PC-3 (cell line): ENCODE measurements at regions not wholly inside any gene's neighbourhood (a gene's known extent, or its start where the extent isn't known, plus 50 kb on each side); places are given as distances from the start of the nearest gene placed in this dataset.

Experiments used
- ATAC-seq: fragments of 200-7000 bp; cut with Tn5 transposase; 2 replicates; pipeline ENCODE4 v1.9.1; 2020; ENCODE audit warnings: mild to moderate bottlenecking, moderate library complexity
- BruUV-seq: library from RNA; stranded (reverse); fragments of 400-500 nt; replicated peaks from 2 replicates; lab custom pipeline; 2021; lab: Mats Ljungman, UMichigan
- CTCF ChIA-PET: fragments of 300-600 bp; sonication (Branson Sonifier 250); formaldehyde crosslinking; loops from one replicate; lab custom pipeline; 2022; ENCODE audit warnings: antibody characterized with exemption; lab: Charles Lee
- POLR2A ChIA-PET: fragments of 300-600 bp; sonication (Branson Sonifier 250); formaldehyde crosslinking; loops from one replicate; lab custom pipeline; 2022; ENCODE audit warnings: antibody characterized with exemption; ENCODE audit not compliant: unreplicated experiment; lab: Charles Lee
- DNase-seq: peaks from one replicate; pipeline ENCODE4 v3.0.0-alpha.2; 2015
- H2AFZ ChIP-seq: fragments of 300-600 bp; sonication (generic); 2 replicates; pipeline ENCODE4 v1.6.0; 2016; ENCODE audit warnings: antibody characterized with exemption, low read length
- H3F3A ChIP-seq: fragments of 300-600 bp; sonication (generic); one replicate; pipeline ENCODE4 v1.6.0; 2017; ENCODE audit warnings: antibody characterized with exemption, low read length, control low read depth, mild to moderate bottlenecking; ENCODE audit not compliant: unreplicated experiment
- H3K27ac ChIP-seq: fragments of 300-600 bp; sonication (generic); 2 replicates; pipeline ENCODE4 v1.5.1; 2016; ENCODE audit warnings: mild to moderate bottlenecking, low read length
- H3K27me3 ChIP-seq: fragments of 300-600 bp; sonication (generic); 2 replicates; pipeline ENCODE4 v1.6.1; 2016; ENCODE audit warnings: low read length, mixed read lengths
- H3K36me3 ChIP-seq: fragments of 300-600 bp; sonication (generic); 2 replicates; pipeline ENCODE4 v1.6.1; 2016; ENCODE audit warnings: low read depth, mixed run types, low read length, mixed read lengths
- H3K4me1 ChIP-seq: fragments of 300-600 bp; sonication (generic); 2 replicates; pipeline ENCODE4 v1.5.1; 2016; ENCODE audit warnings: low read length; ENCODE audit not compliant: insufficient read depth
- H3K4me2 ChIP-seq: fragments of 300-600 bp; sonication (generic); 2 replicates; pipeline ENCODE4 v1.6.0; 2016; ENCODE audit warnings: low read length
- H3K4me3 ChIP-seq: fragments of 300-600 bp; sonication (generic); 2 replicates; pipeline ENCODE4 v1.5.1; 2016; ENCODE audit warnings: mild to moderate bottlenecking, low read length, mixed read lengths
- H3K79me2 ChIP-seq: fragments of 300-600 bp; sonication (generic); 2 replicates; pipeline ENCODE4 v1.6.1; 2017; ENCODE audit warnings: low read length, mixed read lengths
- H3K9ac ChIP-seq: fragments of 300-600 bp; sonication (generic); 2 replicates; pipeline ENCODE4 v1.6.0; 2016; ENCODE audit warnings: mild to moderate bottlenecking, low read length
- H3K9me2 ChIP-seq: fragments of 300-600 bp; sonication (generic); replicated peaks from 2 replicates; pipeline ENCODE4 v1.6.1; 2016; ENCODE audit warnings: mixed run types, low read length, mixed read lengths
- H3K9me3 ChIP-seq: fragments of 300-600 bp; sonication (generic); 2 replicates; pipeline ENCODE4 v1.6.1; 2016; ENCODE audit warnings: low read length, mixed read lengths
- H4K20me1 ChIP-seq: fragments of 300-600 bp; sonication (generic); 2 replicates; pipeline ENCODE4 v1.6.1; 2016; ENCODE audit warnings: low read length, mixed read lengths
- EZH2 ChIP-seq: fragments of 300-600 bp; sonication (generic); IDR thresholded peaks from one replicate; pipeline ENCODE4 v1.6.1; 2017; ENCODE audit warnings: antibody characterized with exemption, mild to moderate bottlenecking, low read length; ENCODE audit not compliant: unreplicated experiment
- EZH2phosphoT487 ChIP-seq: fragments of 300-600 bp; sonication (generic); IDR thresholded peaks from 2 replicates; pipeline ENCODE4 v1.6.1; 2018; ENCODE audit warnings: mild to moderate bottlenecking, antibody characterized with exemption, low read length, borderline replicate concordance
- intact Hi-C: fragments of 100-400 bp; cut with micrococcal nuclease; formaldehyde crosslinking; loops from 2 replicates; pipeline ENCODE4 v1.9.0; 2023
- TF ChIP-seq, protein P1 (sequence below): fragments of 300-600 bp; sonication (generic); conservative IDR thresholded peaks from 2 replicates; pipeline ENCODE4 v1.5.1; 2017; ENCODE audit warnings: antibody characterized with exemption, low read depth, mild to moderate bottlenecking, low read length

DNA sequence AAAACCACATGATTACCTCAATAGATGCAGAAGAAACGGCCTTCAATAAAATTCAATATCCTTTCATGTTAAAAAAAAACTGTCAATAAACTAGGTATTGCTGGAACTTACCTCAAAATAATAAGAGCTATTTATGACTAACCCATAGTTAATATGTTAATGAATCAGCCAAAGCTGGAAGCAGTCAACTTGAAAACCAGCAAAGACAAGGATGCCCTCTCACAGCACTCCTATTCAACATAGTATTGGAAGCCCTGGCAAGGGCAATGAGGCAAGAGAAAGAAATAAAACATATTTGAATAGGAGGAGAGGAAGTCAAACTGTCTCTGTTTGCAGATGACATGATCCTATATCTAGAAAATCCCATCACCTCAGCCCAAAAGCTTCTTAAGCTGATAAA lies 456.1 kb downstream of the OCA2 start:
- TF ChIP-seq EZH2 (no peak), EZH2phosphoT487 (no peak)
- TF ChIP-seq, protein P1, sequence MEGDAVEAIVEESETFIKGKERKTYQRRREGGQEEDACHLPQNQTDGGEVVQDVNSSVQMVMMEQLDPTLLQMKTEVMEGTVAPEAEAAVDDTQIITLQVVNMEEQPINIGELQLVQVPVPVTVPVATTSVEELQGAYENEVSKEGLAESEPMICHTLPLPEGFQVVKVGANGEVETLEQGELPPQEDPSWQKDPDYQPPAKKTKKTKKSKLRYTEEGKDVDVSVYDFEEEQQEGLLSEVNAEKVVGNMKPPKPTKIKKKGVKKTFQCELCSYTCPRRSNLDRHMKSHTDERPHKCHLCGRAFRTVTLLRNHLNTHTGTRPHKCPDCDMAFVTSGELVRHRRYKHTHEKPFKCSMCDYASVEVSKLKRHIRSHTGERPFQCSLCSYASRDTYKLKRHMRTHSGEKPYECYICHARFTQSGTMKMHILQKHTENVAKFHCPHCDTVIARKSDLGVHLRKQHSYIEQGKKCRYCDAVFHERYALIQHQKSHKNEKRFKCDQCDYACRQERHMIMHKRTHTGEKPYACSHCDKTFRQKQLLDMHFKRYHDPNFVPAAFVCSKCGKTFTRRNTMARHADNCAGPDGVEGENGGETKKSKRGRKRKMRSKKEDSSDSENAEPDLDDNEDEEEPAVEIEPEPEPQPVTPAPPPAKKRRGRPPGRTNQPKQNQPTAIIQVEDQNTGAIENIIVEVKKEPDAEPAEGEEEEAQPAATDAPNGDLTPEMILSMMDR: no peak
- no peak overlapping the region for H2AFZ ChIP-seq
- no peak for DNase-seq
- no peaks in the 10 kb centered on the region for H3K4me1 ChIP-seq
- H3K9me2 ChIP-seq: no peaks in the 10 kb centered on the region
- no peaks in the 10 kb centered on the region for H3K36me3 ChIP-seq
- intact Hi-C loops: no loop called here
- no TSS peak for BruUV-seq
- ChIA-PET POLR2A (no interaction called here), CTCF (no interaction called here)
- no peaks in the 10 kb centered on the region for H3F3A ChIP-seq
- H3K9me3 ChIP-seq: peaks cover 15% of the 10 kb centered on the region; the same call in 1 of the 2 replicates
- no peaks in the 10 kb centered on the region for H4K20me1 ChIP-seq
- no peak overlapping the region for H3K4me3 ChIP-seq
- H3K79me2 ChIP-seq: no peaks in the 10 kb centered on the region
- ATAC-seq: no peak
- no peaks in the 10 kb centered on the region for H3K27me3 ChIP-seq
- H3K9ac ChIP-seq: no peak overlapping the region
- H3K27ac ChIP-seq: no peak overlapping the region
- H3K4me2 ChIP-seq: no peak overlapping the region

DNA sequence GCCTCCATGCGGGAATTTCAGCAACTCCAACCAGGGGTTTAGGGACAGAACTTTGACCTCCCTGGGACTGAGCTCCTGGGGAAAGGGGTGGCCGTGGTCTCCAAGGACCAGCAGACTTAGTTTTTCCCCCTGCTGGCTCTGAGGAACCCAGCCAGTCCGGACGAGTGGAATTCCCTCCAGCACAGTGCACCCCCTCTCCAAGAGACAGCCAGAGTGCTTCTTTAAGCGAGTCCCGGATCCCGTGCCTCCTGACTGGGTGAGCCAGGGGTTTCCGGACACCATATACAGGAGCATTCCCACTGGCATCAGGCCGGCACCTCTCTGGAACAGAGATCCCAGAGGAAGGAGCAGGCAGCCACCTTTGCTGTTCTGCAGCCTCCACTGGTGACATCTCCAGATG lies 459.5 kb downstream of the OCA2 start:
- BruUV-seq: no TSS peak
- no peaks in the 10 kb centered on the region for H4K20me1 ChIP-seq
- H3K4me3 ChIP-seq: no peak overlapping the region
- H3K9me3 ChIP-seq: peaks cover 8% of the 10 kb centered on the region; the same call in 1 of the 2 replicates
- H3K79me2 ChIP-seq: no peaks in the 10 kb centered on the region
- ATAC-seq (no peak), DNase-seq (no peak)
- H3K9me2 ChIP-seq: no peaks in the 10 kb centered on the region
- no peak overlapping the region for H3K4me2 ChIP-seq
- no peak overlapping the region for H2AFZ ChIP-seq
- H3K9ac ChIP-seq: no peak overlapping the region
- ChIA-PET CTCF (no interaction called here), POLR2A (no interaction called here)
- H3K27me3 ChIP-seq: no peaks in the 10 kb centered on the region
- H3K4me1 ChIP-seq: no peaks in the 10 kb centered on the region
- TF ChIP-seq EZH2 (no peak), EZH2phosphoT487 (no peak)
- TF ChIP-seq, protein P1: no peak
- H3K36me3 ChIP-seq: no peaks in the 10 kb centered on the region
- no peaks in the 10 kb centered on the region for H3F3A ChIP-seq
- intact Hi-C loops: no loop called here
- no peak overlapping the region for H3K27ac ChIP-seq

DNA sequence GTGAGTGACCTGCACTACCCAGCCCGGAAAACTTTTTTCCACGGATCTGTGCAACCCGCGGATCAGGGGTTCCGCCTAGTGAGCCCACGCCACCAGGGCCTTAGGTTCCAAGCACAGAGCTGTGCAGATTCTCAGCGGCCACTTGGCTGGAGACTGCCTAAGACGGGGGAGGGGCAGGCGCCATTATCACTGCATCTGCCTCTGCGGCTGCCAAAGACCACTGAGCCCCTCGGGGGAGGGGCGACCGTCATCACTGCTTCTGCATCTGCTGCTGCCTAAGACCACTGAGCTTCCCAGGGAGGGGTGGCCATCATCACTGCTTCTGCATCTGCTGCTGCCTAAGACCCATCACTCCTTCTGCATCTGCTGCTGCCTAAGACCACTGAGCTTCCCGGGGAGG lies 460.2 kb downstream of the OCA2 start:
- no peak for DNase-seq
- Histone ChIP-seq H3K79me2 (no peaks in the 10 kb centered on the region), H3K9ac (no peak overlapping the region), H4K20me1 (no peaks in the 10 kb centered on the region), H3K9me2 (no peaks in the 10 kb centered on the region), H3K27ac (no peak overlapping the region), H2AFZ (no peak overlapping the region), H3K4me1 (no peaks in the 10 kb centered on the region), H3K4me3 (no peak overlapping the region), H3F3A (no peaks in the 10 kb centered on the region), H3K27me3 (no peaks in the 10 kb centered on the region), H3K36me3 (no peaks in the 10 kb centered on the region), H3K4me2 (no peak overlapping the region), H3K9me3 (peaks cover 8% of the 10 kb centered on the region; the same call in 1 of the 2 replicates)
- TF ChIP-seq, protein P1: no peak
- TF ChIP-seq EZH2: no peak
- TF ChIP-seq EZH2phosphoT487: no peak
- no peak for ATAC-seq
- intact Hi-C loops: no loop called here
- ChIA-PET CTCF (no interaction called here), POLR2A (no interaction called here)
- no TSS peak for BruUV-seq
